ENCODE measurements at regions not wholly inside any gene's neighbourhood (a gene's known extent, or its start where the extent isn't known, plus 50 kb on each side); places are given as distances from the start of the nearest gene placed in this dataset.

GRCh38 chr2:83696838-83697237 is 762.2 kb downstream of the SUCLG1 start:
- no peaks in the 10 kb centered on the region for H3F3A ChIP-seq (ENCODE audit: insufficient read depth, low read length)
- no peak overlapping the region for H3K4me2 ChIP-seq (ENCODE audit: low read depth, low read length)
- no peak overlapping the region for H3K4me3 ChIP-seq (ENCODE audit: low read length)
- DNase-seq: no peak
- H4K20me1 ChIP-seq (ENCODE audit: insufficient read depth, low read length): no peaks in the 10 kb centered on the region
- H3K9me2 ChIP-seq (replicated peaks; ENCODE audit: insufficient read depth, low read length): no peaks in the 10 kb centered on the region
- no peak overlapping the region for H3K27ac ChIP-seq (ENCODE audit: low read length)
- no peak overlapping the region for H3K9ac ChIP-seq (ENCODE audit: low read length)
- TF ChIP-seq EZH2phosphoT487 (IDR thresholded peaks at IDR 0.05; ENCODE audit: low read length) (no peak), EZH2 (optimal IDR thresholded peaks at IDR 0.05; ENCODE audit: low read depth, low read length) (no peak), CTCF (IDR thresholded peaks at IDR 0.05; ENCODE audit: low read length) (no peak)
- H3K4me1 ChIP-seq (ENCODE audit: low read length): no peaks in the 10 kb centered on the region
- no peaks in the 10 kb centered on the region for H3K79me2 ChIP-seq (ENCODE audit: low read length)
- no peak overlapping the region for H2AFZ ChIP-seq (ENCODE audit: low read length)
- H3K36me3 ChIP-seq (replicated peaks; ENCODE audit: insufficient read depth, low read length): no peaks in the 10 kb centered on the region
- H3K27me3 ChIP-seq (replicated peaks; ENCODE audit: insufficient read depth, low read length): no peaks in the 10 kb centered on the region
- no peaks in the 10 kb centered on the region for H3K9me3 ChIP-seq (replicated peaks; ENCODE audit: insufficient read depth, low read length)

GRCh38 chr2:83695530-83695929 is 763.5 kb downstream of the SUCLG1 start:
- Histone ChIP-seq H3K79me2 (ENCODE audit: low read length) (no peaks in the 10 kb centered on the region), H4K20me1 (ENCODE audit: insufficient read depth, low read length) (no peaks in the 10 kb centered on the region)

GRCh38 chr2:83695037-83695436 is 764.0 kb downstream of the SUCLG1 start:
- Histone ChIP-seq H3K79me2 (ENCODE audit: low read length) (no peaks in the 10 kb centered on the region), H3K4me3 (ENCODE audit: low read length) (no peak overlapping the region), H4K20me1 (ENCODE audit: insufficient read depth, low read length) (no peaks in the 10 kb centered on the region), H3K4me1 (ENCODE audit: low read length) (no peaks in the 10 kb centered on the region), H3F3A (ENCODE audit: insufficient read depth, low read length) (no peaks in the 10 kb centered on the region), H3K9me3 (replicated peaks; ENCODE audit: insufficient read depth, low read length) (no peaks in the 10 kb centered on the region), H3K9me2 (replicated peaks; ENCODE audit: insufficient read depth, low read length) (no peaks in the 10 kb centered on the region), H3K27ac (ENCODE audit: low read length) (no peak overlapping the region), H3K4me2 (ENCODE audit: low read depth, low read length) (no peak overlapping the region), H3K9ac (ENCODE audit: low read length) (no peak overlapping the region), H3K27me3 (replicated peaks; ENCODE audit: insufficient read depth, low read length) (no peaks in the 10 kb centered on the region), H3K36me3 (replicated peaks; ENCODE audit: insufficient read depth, low read length) (no peaks in the 10 kb centered on the region), H2AFZ (ENCODE audit: low read length) (no peak overlapping the region)
- DNase-seq: no peak
- no peak for TF ChIP-seq EZH2phosphoT487 (IDR thresholded peaks at IDR 0.05; ENCODE audit: low read length)
- no peak for TF ChIP-seq EZH2 (optimal IDR thresholded peaks at IDR 0.05; ENCODE audit: low read depth, low read length)
- TF ChIP-seq CTCF (IDR thresholded peaks at IDR 0.05; ENCODE audit: low read length): no peak

More at GRCh38 chr2:83695530-83695929, 763.5 kb downstream of the SUCLG1 start:
- Histone ChIP-seq H2AFZ (ENCODE audit: low read length) (no peak overlapping the region), H3K9me3 (replicated peaks; ENCODE audit: insufficient read depth, low read length) (no peaks in the 10 kb centered on the region), H3K27me3 (replicated peaks; ENCODE audit: insufficient read depth, low read length) (no peaks in the 10 kb centered on the region), H3K9ac (ENCODE audit: low read length) (no peak overlapping the region), H3K4me3 (ENCODE audit: low read length) (no peak overlapping the region), H3K4me1 (ENCODE audit: low read length) (no peaks in the 10 kb centered on the region), H3F3A (ENCODE audit: insufficient read depth, low read length) (no peaks in the 10 kb centered on the region), H3K9me2 (replicated peaks; ENCODE audit: insufficient read depth, low read length) (no peaks in the 10 kb centered on the region), H3K4me2 (ENCODE audit: low read depth, low read length) (no peak overlapping the region), H3K36me3 (replicated peaks; ENCODE audit: insufficient read depth, low read length) (no peaks in the 10 kb centered on the region), H3K27ac (ENCODE audit: low read length) (no peak overlapping the region)
- no peak for DNase-seq
- no peak for TF ChIP-seq EZH2 (optimal IDR thresholded peaks at IDR 0.05; ENCODE audit: low read depth, low read length)
- TF ChIP-seq EZH2phosphoT487 (IDR thresholded peaks at IDR 0.05; ENCODE audit: low read length): no peak
- TF ChIP-seq CTCF (IDR thresholded peaks at IDR 0.05; ENCODE audit: low read length): no peak
